Esophagus squamous epithelium (tissue), 4 donors: ENCODE measurements at regions not wholly inside any gene's neighbourhood (a gene's known extent, or its start where the extent isn't known, plus 50 kb on each side); places are given as distances from the start of the nearest gene placed in this dataset.

Experiments used
- POLR2A ChIP-seq, 4 donors: fragments of 450-650 bp; IDR thresholded peaks; one replicate each; pipeline ENCODE4 v1.6.1; 2017; ENCODE audit warnings: antibody characterized with exemption in 4 of 4, mild to moderate bottlenecking in 4 of 4, moderate library complexity in 3 of 4
- TF ChIP-seq, protein P1 (sequence below), 6 experiments: fragments of 450-650 bp in 4 of 6; fragments of 200-600 bp in 2 of 6; sonication (generic) in 2 of 6; IDR thresholded peaks; one replicate each; pipeline ENCODE4 v1.5.1; 2016 to 2019; ENCODE audit warnings: antibody characterized with exemption in 6 of 6, mild to moderate bottlenecking in 4 of 6, moderate library complexity in 4 of 6

DNA sequence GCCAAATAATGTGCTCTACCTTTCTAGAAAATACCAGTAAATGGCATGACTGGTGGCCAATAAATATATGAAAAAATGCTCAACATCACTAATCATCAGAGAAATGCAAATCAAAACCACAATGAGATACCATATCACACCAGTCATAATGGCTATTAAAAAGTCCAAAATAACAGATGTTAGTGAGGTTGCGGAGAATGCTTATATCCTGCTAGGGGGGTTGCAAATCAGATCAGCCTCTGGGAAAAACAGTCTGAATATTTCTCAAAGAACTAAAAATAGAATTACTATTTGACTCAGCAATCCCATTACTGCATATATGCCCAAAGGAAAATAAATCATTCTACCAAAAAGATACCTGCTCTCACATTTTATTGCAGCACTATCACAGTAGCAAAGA lies 115.1 kb downstream of the RASGEF1B start:
- TF ChIP-seq, protein P1, sequence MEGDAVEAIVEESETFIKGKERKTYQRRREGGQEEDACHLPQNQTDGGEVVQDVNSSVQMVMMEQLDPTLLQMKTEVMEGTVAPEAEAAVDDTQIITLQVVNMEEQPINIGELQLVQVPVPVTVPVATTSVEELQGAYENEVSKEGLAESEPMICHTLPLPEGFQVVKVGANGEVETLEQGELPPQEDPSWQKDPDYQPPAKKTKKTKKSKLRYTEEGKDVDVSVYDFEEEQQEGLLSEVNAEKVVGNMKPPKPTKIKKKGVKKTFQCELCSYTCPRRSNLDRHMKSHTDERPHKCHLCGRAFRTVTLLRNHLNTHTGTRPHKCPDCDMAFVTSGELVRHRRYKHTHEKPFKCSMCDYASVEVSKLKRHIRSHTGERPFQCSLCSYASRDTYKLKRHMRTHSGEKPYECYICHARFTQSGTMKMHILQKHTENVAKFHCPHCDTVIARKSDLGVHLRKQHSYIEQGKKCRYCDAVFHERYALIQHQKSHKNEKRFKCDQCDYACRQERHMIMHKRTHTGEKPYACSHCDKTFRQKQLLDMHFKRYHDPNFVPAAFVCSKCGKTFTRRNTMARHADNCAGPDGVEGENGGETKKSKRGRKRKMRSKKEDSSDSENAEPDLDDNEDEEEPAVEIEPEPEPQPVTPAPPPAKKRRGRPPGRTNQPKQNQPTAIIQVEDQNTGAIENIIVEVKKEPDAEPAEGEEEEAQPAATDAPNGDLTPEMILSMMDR (IDR thresholded peaks at IDR 0.05), result no peak
- TF ChIP-seq POLR2A (IDR thresholded peaks at IDR 0.05), result no peak
